ENCODE measurements at regions not wholly inside any gene's neighbourhood (a gene's known extent, or its start where the extent isn't known, plus 50 kb on each side); places are given as distances from the start of the nearest gene placed in this dataset.

GRCh38 chr7:136168821-136169220 is 191.7 kb upstream of the MTPN start:
- ATAC-seq (no peak), DNase-seq (ENCODE audit: low read depth, low spot score) (no peak)
- no TSS peak for BruUV-seq (replicated peaks)
- H3K36me3 ChIP-seq (ENCODE audit: control insufficient read depth, insufficient read depth, low read length) = no peaks in the 10 kb centered on the region
- H3K27me3 ChIP-seq (ENCODE audit: control insufficient read depth, insufficient read depth, low read length) = no peaks in the 10 kb centered on the region
- ChIA-PET CTCF (no interaction called here), POLR2A (no interaction called here)
- in situ Hi-C loops (cut with HindIII; ENCODE audit: low pct_unique_long_range_greater_than_20kb, low sequenced_read_pairs) (no loop called here), intact Hi-C loops (cut with micrococcal nuclease; ENCODE audit: unreplicated experiment) (no loop called here)
- H3K4me3 ChIP-seq (ENCODE audit: low read depth in 2 of 2, low read length in 2 of 2) = no peak overlapping the region
- H3K4me1 ChIP-seq (ENCODE audit: control insufficient read depth, insufficient read depth, low read length) = no peaks in the 10 kb centered on the region
- TF ChIP-seq CTCF (IDR thresholded peaks at IDR 0.05) (no peak), POLR2AphosphoS5 (IDR thresholded peaks at IDR 0.05; ENCODE audit: low read depth, low read length) (no peak), REST (IDR thresholded peaks at IDR 0.05; ENCODE audit: insufficient read depth in 1 of 2, low read depth in 2 of 2, low read length in 1 of 2) (no peak), TCF7L2 (IDR thresholded peaks at IDR 0.05; ENCODE audit: low read depth, low read length) (no peak), SIN3A (IDR thresholded peaks at IDR 0.05; ENCODE audit: borderline replicate concordance, insufficient read depth, low read depth, low read length) (no peak)
- H3K9me3 ChIP-seq (ENCODE audit: control insufficient read depth, insufficient read depth, low read depth, low read length) = no peaks in the 10 kb centered on the region
- no peak overlapping the region for H3K27ac ChIP-seq (ENCODE audit: low read length)

GRCh38 chr7:136167991-136168390 is 190.8 kb upstream of the MTPN start:
- no peak for DNase-seq (ENCODE audit: low read depth, low spot score)
- in situ Hi-C loops (cut with HindIII; ENCODE audit: low pct_unique_long_range_greater_than_20kb, low sequenced_read_pairs) (no loop called here), intact Hi-C loops (cut with micrococcal nuclease; ENCODE audit: unreplicated experiment) (no loop called here)
- Histone ChIP-seq H3K27me3 (ENCODE audit: control insufficient read depth, insufficient read depth, low read length) (no peaks in the 10 kb centered on the region), H3K36me3 (ENCODE audit: control insufficient read depth, insufficient read depth, low read length) (no peaks in the 10 kb centered on the region), H3K9me3 (ENCODE audit: control insufficient read depth, insufficient read depth, low read depth, low read length) (no peaks in the 10 kb centered on the region), H3K4me3 (ENCODE audit: low read depth in 2 of 2, low read length in 2 of 2) (no peak overlapping the region), H3K4me1 (ENCODE audit: control insufficient read depth, insufficient read depth, low read length) (no peaks in the 10 kb centered on the region), H3K27ac (ENCODE audit: low read length) (no peak overlapping the region)
- CTCF ChIA-PET = no interaction called here
- no peak for ATAC-seq
- no peak for TF ChIP-seq POLR2AphosphoS5 (IDR thresholded peaks at IDR 0.05; ENCODE audit: low read depth, low read length)
- no peak for TF ChIP-seq REST (IDR thresholded peaks at IDR 0.05; ENCODE audit: insufficient read depth in 1 of 2, low read depth in 2 of 2, low read length in 1 of 2)
- no peak for TF ChIP-seq TCF7L2 (IDR thresholded peaks at IDR 0.05; ENCODE audit: low read depth, low read length)
- no peak for TF ChIP-seq SIN3A (IDR thresholded peaks at IDR 0.05; ENCODE audit: borderline replicate concordance, insufficient read depth, low read depth, low read length)
- no peak for TF ChIP-seq CTCF (IDR thresholded peaks at IDR 0.05)
- POLR2A ChIA-PET = interaction anchor here (0.7 kb wide), 1 partner anchor 122 kb away, joined by 9 read pairs; no protein-coding TSS in a partner anchor
- no TSS peak for BruUV-seq (replicated peaks)

Measured in Panc1 (cell line).